ENCODE measurements at regions not wholly inside any gene's neighbourhood (a gene's known extent, or its start where the extent isn't known, plus 50 kb on each side); places are given as distances from the start of the nearest gene placed in this dataset.

DNA sequence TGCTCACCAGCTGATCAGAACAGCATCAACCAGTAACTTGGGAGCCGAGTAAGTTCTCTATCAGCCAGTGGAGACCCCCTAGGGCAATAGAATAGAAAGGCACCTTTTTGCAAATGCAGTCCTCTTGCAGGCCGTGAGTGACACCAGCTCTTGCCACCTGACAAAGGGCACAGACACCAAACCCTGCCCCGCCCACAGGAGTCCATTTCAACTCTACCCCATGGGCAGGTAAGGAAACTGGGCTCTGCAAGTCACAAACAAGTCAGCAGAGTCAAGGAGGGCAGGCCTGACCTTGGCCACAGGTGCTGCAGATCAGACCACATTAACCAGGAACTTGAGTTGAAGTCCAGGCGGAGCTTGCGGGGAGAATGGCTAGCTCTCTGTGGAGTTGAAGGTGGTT is 77.4 kb upstream of the SPATA13 start:
- Mint-ChIP-seq H3K27me3 (ENCODE audit: insufficient read depth, unreplicated experiment) (peaks cover 24% of the 10 kb centered on the region), H3K4me3 (ENCODE audit: unreplicated experiment) (no peak overlapping the region), H3K9me3 (ENCODE audit: unreplicated experiment) (no peaks in the 10 kb centered on the region), H3K4me1 (ENCODE audit: insufficient read depth, unreplicated experiment) (no peaks in the 10 kb centered on the region), H3K27ac (ENCODE audit: low read depth, unreplicated experiment) (no peak overlapping the region), H3K36me3 (ENCODE audit: insufficient read depth, unreplicated experiment) (no peaks in the 10 kb centered on the region)
- BruUV-seq (replicated peaks), result no TSS peak
- TF ChIP-seq, protein P1, sequence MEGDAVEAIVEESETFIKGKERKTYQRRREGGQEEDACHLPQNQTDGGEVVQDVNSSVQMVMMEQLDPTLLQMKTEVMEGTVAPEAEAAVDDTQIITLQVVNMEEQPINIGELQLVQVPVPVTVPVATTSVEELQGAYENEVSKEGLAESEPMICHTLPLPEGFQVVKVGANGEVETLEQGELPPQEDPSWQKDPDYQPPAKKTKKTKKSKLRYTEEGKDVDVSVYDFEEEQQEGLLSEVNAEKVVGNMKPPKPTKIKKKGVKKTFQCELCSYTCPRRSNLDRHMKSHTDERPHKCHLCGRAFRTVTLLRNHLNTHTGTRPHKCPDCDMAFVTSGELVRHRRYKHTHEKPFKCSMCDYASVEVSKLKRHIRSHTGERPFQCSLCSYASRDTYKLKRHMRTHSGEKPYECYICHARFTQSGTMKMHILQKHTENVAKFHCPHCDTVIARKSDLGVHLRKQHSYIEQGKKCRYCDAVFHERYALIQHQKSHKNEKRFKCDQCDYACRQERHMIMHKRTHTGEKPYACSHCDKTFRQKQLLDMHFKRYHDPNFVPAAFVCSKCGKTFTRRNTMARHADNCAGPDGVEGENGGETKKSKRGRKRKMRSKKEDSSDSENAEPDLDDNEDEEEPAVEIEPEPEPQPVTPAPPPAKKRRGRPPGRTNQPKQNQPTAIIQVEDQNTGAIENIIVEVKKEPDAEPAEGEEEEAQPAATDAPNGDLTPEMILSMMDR (IDR thresholded peaks at IDR 0.05; ENCODE audit: unreplicated experiment), result no peak
- ChIA-PET CTCF (no interaction called here), POLR2A (no interaction called here)
- no peak for DNase-seq (ENCODE audit: unreplicated experiment)
- intact Hi-C loops (cut with micrococcal nuclease), result no loop called here

DNA sequence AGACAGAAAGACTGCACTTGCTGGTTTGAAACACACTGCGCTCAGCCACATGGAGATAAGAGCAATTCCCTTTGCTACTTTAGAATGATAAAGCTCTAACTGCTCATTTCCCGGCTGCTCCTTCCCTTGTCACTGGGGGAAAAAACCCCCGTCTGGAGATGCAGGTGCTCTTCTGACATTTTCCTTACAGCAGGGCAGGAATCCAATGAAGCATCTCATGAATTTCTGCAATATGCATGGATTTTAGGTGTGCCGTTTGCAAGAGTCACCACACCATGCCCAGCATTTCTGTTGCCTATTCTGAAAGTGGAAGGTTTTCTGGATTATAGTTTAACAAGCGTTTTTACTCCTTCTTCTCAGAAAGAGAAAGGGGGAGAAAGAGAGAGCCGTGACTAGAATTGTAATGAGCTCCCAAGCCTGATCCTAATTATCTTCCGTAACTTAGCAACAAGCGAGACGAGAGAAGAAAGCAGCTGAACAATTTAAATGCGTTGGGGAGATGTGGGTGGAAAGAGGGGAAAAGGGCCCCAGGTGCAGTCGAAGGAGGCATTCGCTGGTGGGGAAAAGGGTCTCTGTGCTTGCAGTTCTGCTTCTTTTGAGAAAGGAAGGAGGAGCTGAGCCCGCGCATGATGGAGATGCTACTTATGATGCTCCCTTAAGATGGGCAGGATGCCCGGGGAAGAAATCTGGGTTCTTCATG is 76.6 kb upstream of the SPATA13 start:
- TF ChIP-seq, protein P1 (IDR thresholded peaks at IDR 0.05; ENCODE audit: unreplicated experiment), result no peak
- H3K4me3 Mint-ChIP-seq (ENCODE audit: unreplicated experiment), result no peak overlapping the region
- DNase-seq (ENCODE audit: unreplicated experiment), result no peak
- CTCF ChIA-PET, result interaction anchor here (0.6 kb wide), 2 partner anchors 17 to 390 kb away, joined by 3 to 5 read pairs; no protein-coding TSS in a partner anchor
- peaks cover 24% of the 10 kb centered on the region for H3K27me3 Mint-ChIP-seq (ENCODE audit: insufficient read depth, unreplicated experiment)
- H3K9me3 Mint-ChIP-seq (ENCODE audit: unreplicated experiment), result no peaks in the 10 kb centered on the region
- no peak overlapping the region for H3K27ac Mint-ChIP-seq (ENCODE audit: low read depth, unreplicated experiment)
- no peaks in the 10 kb centered on the region for H3K36me3 Mint-ChIP-seq (ENCODE audit: insufficient read depth, unreplicated experiment)
- no TSS peak for BruUV-seq (replicated peaks)
- intact Hi-C loops (cut with micrococcal nuclease), result no loop called here
- POLR2A ChIA-PET, result no interaction called here
- H3K4me1 Mint-ChIP-seq (ENCODE audit: insufficient read depth, unreplicated experiment), result no peaks in the 10 kb centered on the region

DNA sequence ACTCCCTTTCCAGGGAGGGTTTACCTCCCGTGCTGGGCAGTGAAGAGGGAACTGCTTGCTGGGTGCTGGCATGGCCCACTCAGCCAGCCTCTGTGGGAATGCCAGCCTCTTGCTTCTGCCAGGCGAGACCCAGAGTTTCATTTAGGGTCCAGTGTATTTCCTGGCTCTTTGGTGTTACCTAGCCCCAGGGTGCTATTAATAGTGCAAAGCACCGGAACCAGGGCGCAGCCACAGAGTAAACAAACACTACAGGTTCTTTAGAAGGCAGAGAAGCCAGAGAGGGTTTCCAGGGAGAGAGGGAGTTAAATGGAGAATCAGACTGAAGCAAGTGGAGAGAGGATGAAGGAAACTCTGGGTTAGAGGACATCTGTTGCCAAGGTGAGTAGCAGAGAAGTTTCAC is 74.9 kb upstream of the SPATA13 start:
- H3K36me3 Mint-ChIP-seq (ENCODE audit: insufficient read depth, unreplicated experiment), result no peaks in the 10 kb centered on the region
- DNase-seq (ENCODE audit: unreplicated experiment), result no peak
- no TSS peak for BruUV-seq (replicated peaks)
- H3K27ac Mint-ChIP-seq (ENCODE audit: low read depth, unreplicated experiment), result no peak overlapping the region
- ChIA-PET POLR2A (no interaction called here), CTCF (no interaction called here)
- intact Hi-C loops (cut with micrococcal nuclease), result no loop called here
- peaks cover 32% of the 10 kb centered on the region for H3K27me3 Mint-ChIP-seq (ENCODE audit: insufficient read depth, unreplicated experiment)
- H3K4me3 Mint-ChIP-seq (ENCODE audit: unreplicated experiment), result no peak overlapping the region
- TF ChIP-seq, protein P1 (IDR thresholded peaks at IDR 0.05; ENCODE audit: unreplicated experiment), result no peak
- no peaks in the 10 kb centered on the region for H3K4me1 Mint-ChIP-seq (ENCODE audit: insufficient read depth, unreplicated experiment)
- H3K9me3 Mint-ChIP-seq (ENCODE audit: unreplicated experiment), result no peaks in the 10 kb centered on the region

DNA sequence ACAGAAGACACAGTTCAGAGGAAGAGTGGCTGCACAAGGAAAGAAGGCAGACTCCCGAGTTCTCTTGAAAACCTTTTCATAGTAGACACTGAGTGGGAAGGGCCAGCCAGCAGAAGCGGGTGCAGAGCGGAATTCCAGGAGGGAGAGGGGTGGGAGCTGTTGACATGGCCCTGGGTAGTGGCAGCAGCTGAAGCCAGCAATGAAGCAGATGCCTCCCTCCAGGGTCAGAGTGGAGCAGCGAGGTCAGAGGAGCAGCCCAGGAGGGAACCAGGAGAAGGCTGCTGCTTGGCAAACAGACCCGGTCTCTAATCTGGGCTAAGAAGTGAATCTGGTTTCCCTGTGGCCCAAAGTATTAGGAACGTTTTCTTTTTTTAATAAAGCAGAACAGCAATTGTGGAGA is 73.9 kb upstream of the SPATA13 start:
- H3K4me3 Mint-ChIP-seq (ENCODE audit: unreplicated experiment), result no peak overlapping the region
- no peak overlapping the region for H3K27ac Mint-ChIP-seq (ENCODE audit: low read depth, unreplicated experiment)
- ChIA-PET CTCF (interaction anchor here (1.4 kb wide), 1 partner anchor 141 kb away, joined by 3 read pairs; no protein-coding TSS in a partner anchor), POLR2A (no interaction called here)
- intact Hi-C loops (cut with micrococcal nuclease), result no loop called here
- H3K9me3 Mint-ChIP-seq (ENCODE audit: unreplicated experiment), result no peaks in the 10 kb centered on the region
- peaks cover 35% of the 10 kb centered on the region for H3K27me3 Mint-ChIP-seq (ENCODE audit: insufficient read depth, unreplicated experiment)
- no peaks in the 10 kb centered on the region for H3K36me3 Mint-ChIP-seq (ENCODE audit: insufficient read depth, unreplicated experiment)
- no peaks in the 10 kb centered on the region for H3K4me1 Mint-ChIP-seq (ENCODE audit: insufficient read depth, unreplicated experiment)
- DNase-seq (ENCODE audit: unreplicated experiment), result no peak
- TF ChIP-seq, protein P1 (IDR thresholded peaks at IDR 0.05; ENCODE audit: unreplicated experiment), result no peak
- no TSS peak for BruUV-seq (replicated peaks)

Data from MCF 10A (cell line).